ENCODE measurements at regions not wholly inside any gene's neighbourhood (a gene's known extent, or its start where the extent isn't known, plus 50 kb on each side); places are given as distances from the start of the nearest gene placed in this dataset.

DNA sequence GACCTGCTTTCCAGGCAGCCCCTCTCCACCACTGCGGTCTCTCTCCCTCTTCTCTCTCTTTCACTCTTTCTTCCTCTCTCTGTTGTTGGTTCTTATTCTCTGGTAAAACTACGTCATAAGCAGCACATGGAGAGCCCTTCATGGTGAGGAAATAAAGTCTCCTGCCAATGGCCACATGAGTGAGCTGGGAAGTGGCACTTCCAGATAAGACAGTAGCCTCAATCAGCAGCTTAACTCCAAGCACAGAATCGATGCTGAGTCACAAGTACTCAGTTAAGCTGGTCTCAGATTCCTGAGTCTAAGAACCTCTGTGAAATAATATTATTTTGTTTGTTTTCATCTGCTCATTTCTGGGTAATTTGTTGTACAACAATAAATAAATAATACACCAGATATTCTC lies 500.1 kb downstream of the GABRG2 start:
- no peaks in the 10 kb centered on the region for H3K9me3 ChIP-seq
- DNase-seq: no peak
- TF ChIP-seq EP300 (IDR thresholded peaks at IDR 0.05): no peak
- TF ChIP-seq POLR2A (IDR thresholded peaks at IDR 0.05): no peak
- TF ChIP-seq, protein P1, sequence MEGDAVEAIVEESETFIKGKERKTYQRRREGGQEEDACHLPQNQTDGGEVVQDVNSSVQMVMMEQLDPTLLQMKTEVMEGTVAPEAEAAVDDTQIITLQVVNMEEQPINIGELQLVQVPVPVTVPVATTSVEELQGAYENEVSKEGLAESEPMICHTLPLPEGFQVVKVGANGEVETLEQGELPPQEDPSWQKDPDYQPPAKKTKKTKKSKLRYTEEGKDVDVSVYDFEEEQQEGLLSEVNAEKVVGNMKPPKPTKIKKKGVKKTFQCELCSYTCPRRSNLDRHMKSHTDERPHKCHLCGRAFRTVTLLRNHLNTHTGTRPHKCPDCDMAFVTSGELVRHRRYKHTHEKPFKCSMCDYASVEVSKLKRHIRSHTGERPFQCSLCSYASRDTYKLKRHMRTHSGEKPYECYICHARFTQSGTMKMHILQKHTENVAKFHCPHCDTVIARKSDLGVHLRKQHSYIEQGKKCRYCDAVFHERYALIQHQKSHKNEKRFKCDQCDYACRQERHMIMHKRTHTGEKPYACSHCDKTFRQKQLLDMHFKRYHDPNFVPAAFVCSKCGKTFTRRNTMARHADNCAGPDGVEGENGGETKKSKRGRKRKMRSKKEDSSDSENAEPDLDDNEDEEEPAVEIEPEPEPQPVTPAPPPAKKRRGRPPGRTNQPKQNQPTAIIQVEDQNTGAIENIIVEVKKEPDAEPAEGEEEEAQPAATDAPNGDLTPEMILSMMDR (IDR thresholded peaks at IDR 0.05): no peak

DNA sequence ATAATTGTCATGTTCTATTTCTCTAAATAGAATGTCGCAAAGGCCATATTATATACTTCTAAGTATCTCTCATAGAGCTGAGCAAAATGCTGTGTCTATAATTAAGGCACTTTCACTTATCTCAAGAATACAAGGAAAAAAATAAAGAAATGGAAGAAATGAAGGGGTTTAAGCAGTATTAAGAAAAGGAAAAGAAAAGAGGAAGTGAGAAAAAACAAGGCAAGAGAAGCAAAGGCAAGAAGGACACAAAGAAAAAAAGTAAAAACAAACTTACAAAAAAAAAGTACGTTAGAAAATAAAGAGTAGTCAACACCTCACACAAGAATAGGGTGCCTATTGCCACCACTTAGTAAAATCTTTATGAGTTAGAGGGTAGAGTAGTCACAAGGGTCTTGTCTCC lies 506.2 kb downstream of the GABRG2 start:
- no peaks in the 10 kb centered on the region for H3K36me3 ChIP-seq
- intact Hi-C loops (cut with DNase I): no loop called here
- WGBS, 3 donors: 78 to 85% (median 81%) methylated on average over 2 of the region's 2 CpGs
- no peak overlapping the region for H3K4me3 ChIP-seq
- no peak overlapping the region for H3K27ac ChIP-seq
- H3K4me1 ChIP-seq (ENCODE audit: insufficient read depth): no peaks in the 10 kb centered on the region
- no peak for DNase-seq
- H3K27me3 ChIP-seq: no peaks in the 10 kb centered on the region
- TF ChIP-seq EP300 (IDR thresholded peaks at IDR 0.05) (no peak), POLR2A (IDR thresholded peaks at IDR 0.05) (no peak)
- TF ChIP-seq, protein P1 (IDR thresholded peaks at IDR 0.05): no peak
- H3K9me3 ChIP-seq: no peaks in the 10 kb centered on the region

More for the DNA sequence above, 500.1 kb downstream of the GABRG2 start:
- Histone ChIP-seq H3K27ac (no peak overlapping the region), H3K36me3 (no peaks in the 10 kb centered on the region), H3K4me1 (ENCODE audit: insufficient read depth) (no peaks in the 10 kb centered on the region), H3K27me3 (peaks cover 2% of the 10 kb centered on the region), H3K4me3 (no peak overlapping the region)
- 59 to 78% (median 78%) methylated on average over 3 of the region's 3 CpGs for WGBS, 3 donors
- intact Hi-C loops (cut with DNase I): no loop called here

DNA sequence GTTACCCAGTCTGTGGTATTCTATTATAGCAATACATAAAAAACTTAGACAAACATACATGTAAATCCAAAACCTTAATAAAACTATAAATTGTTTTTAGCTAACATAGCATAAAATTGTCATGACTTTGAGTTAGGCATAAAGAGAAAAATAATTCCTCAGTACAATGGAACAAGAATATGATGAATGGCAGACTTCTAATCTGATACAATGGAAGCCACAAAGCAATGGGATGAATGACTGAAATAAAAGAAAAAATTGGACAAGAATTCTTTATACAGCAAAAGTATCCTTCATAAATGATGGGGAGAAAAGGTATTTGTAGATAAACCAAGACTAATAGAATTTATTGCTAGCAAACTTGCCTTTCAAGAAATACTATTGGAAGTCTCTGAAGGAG lies 524.2 kb downstream of the GABRG2 start:
- no peak overlapping the region for H3K4me3 ChIP-seq
- intact Hi-C loops (cut with DNase I): no loop called here

DNA sequence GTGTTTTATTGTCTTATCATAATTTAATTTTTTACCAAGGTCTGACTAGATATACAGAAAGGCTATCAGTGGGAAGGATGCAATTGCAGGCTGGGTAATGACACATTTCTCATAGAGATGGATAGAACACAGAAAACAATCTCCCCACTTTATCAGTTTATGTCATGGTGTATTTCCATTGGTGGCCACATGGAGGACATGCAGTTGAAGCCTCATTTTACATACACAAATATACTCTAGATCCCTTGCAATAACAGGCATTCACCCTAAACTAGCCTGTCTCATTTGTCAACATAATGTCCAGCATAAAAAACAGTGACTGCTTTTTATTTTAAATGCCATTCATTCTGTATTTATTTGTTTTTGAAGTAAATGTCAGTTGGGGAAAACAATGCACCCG lies 526.3 kb downstream of the GABRG2 start:
- no peak for TF ChIP-seq EP300 (IDR thresholded peaks at IDR 0.05)
- TF ChIP-seq POLR2A (IDR thresholded peaks at IDR 0.05): no peak
- TF ChIP-seq, protein P1 (IDR thresholded peaks at IDR 0.05): no peak
- intact Hi-C loops (cut with DNase I): no loop called here
- Histone ChIP-seq H3K9me3 (no peaks in the 10 kb centered on the region), H3K4me1 (ENCODE audit: insufficient read depth) (no peaks in the 10 kb centered on the region), H3K27ac (no peak overlapping the region), H3K36me3 (no peaks in the 10 kb centered on the region), H3K27me3 (no peaks in the 10 kb centered on the region), H3K4me3 (no peak overlapping the region)
- DNase-seq: no peak
- WGBS, 3 donors: 69 to 86% (median 77%) methylated on average over 1 of the region's 1 CpG

More for the DNA sequence above, 524.2 kb downstream of the GABRG2 start:
- no peaks in the 10 kb centered on the region for H3K9me3 ChIP-seq
- no peaks in the 10 kb centered on the region for H3K4me1 ChIP-seq (ENCODE audit: insufficient read depth)
- no peak for TF ChIP-seq POLR2A (IDR thresholded peaks at IDR 0.05)
- TF ChIP-seq, protein P1 (IDR thresholded peaks at IDR 0.05): no peak
- no peak for TF ChIP-seq EP300 (IDR thresholded peaks at IDR 0.05)
- no peak overlapping the region for H3K27ac ChIP-seq
- no peaks in the 10 kb centered on the region for H3K36me3 ChIP-seq
- no peaks in the 10 kb centered on the region for H3K27me3 ChIP-seq
- DNase-seq: no peak

All from ovary (tissue), 7 donors.